BE2C (cell line): ENCODE measurements at regions not wholly inside any gene's neighbourhood (a gene's known extent, or its start where the extent isn't known, plus 50 kb on each side); places are given as distances from the start of the nearest gene placed in this dataset.

ENCODE experiments used
- DNase-seq: peaks from one replicate; pipeline ENCODE4 v3.0.0-alpha.2; 2020
- H3K27me3 ChIP-seq: fragments of 250-450 bp; sonication (Bioruptor Pico); 2 replicates; pipeline ENCODE4 v1.5.1; 2020; ENCODE audit warnings: mild to moderate bottlenecking
- H3K36me3 ChIP-seq: fragments of 250-450 bp; sonication (Bioruptor Pico); 2 replicates; pipeline ENCODE4 v1.5.1; 2020; ENCODE audit warnings: mild to moderate bottlenecking
- H3K4me1 ChIP-seq: fragments of 250-450 bp; sonication (Bioruptor Pico); 2 replicates; pipeline ENCODE4 v1.5.1; 2020
- H3K4me3 ChIP-seq: 2 replicates; pipeline ENCODE4 v1.5.1; 2011; ENCODE audit warnings: low read depth, low read length
- H3K9me3 ChIP-seq: fragments of 250-450 bp; sonication (Bioruptor Pico); 2 replicates; pipeline ENCODE4 v1.5.1; 2020
- TF ChIP-seq, protein P1 (sequence below): IDR thresholded peaks from 2 replicates; pipeline ENCODE4 v1.5.1; 2012; ENCODE audit warnings: mild to moderate bottlenecking, low read depth, low read length

DNA sequence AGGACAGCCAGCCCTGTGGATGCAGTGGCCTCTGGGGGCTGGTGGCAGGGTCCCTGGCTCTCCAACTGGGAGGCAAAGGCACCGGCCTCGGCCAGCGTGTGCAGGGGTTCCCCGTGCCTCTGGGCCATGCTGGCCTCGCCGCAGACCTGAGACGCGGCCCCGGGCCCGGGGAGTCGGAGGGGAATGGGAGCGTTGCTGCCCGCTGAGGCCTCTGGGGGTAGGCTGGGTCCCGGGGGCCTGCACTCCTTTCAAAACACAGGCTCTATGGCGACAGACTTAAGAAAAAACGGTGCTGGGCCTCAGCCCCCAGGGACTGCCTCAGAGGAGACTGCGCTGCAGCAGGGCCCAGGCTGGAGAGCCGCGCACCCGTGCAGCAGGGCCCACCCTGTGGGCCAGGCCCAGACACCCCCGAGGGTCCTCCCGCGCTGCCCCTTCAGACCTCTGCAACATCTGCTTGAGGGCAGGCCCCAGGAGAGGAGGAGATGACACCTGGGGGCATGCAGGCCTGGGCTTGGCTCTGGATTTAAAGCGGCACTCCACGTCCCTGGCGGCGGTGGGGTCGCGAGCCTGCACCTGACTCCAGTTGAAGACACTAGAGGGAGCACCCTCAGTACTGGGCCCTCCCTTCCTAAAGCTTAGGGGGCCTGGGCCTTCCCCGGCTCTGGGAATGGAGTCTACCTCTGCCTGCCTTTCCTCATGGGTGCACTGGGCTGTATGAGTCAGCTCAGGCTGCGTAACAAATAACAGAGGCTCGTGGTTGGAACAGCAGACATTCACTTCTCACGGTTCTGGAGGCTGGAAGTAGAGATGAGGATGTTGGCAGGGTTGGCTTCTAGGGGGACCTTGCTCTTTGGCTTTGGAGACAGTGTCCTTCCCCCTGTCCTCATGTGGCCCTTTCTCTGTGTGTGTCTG lies 117.4 kb upstream of the RPS6KA2 start:
- Histone ChIP-seq H3K9me3 (no peaks in the 10 kb centered on the region), H3K4me3 (no peak overlapping the region), H3K36me3 (no peaks in the 10 kb centered on the region), H3K4me1 (peaks cover 11% of the 10 kb centered on the region), H3K27me3 (no peaks in the 10 kb centered on the region)
- no peak for DNase-seq
- TF ChIP-seq, protein P1, sequence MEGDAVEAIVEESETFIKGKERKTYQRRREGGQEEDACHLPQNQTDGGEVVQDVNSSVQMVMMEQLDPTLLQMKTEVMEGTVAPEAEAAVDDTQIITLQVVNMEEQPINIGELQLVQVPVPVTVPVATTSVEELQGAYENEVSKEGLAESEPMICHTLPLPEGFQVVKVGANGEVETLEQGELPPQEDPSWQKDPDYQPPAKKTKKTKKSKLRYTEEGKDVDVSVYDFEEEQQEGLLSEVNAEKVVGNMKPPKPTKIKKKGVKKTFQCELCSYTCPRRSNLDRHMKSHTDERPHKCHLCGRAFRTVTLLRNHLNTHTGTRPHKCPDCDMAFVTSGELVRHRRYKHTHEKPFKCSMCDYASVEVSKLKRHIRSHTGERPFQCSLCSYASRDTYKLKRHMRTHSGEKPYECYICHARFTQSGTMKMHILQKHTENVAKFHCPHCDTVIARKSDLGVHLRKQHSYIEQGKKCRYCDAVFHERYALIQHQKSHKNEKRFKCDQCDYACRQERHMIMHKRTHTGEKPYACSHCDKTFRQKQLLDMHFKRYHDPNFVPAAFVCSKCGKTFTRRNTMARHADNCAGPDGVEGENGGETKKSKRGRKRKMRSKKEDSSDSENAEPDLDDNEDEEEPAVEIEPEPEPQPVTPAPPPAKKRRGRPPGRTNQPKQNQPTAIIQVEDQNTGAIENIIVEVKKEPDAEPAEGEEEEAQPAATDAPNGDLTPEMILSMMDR = no peak

DNA sequence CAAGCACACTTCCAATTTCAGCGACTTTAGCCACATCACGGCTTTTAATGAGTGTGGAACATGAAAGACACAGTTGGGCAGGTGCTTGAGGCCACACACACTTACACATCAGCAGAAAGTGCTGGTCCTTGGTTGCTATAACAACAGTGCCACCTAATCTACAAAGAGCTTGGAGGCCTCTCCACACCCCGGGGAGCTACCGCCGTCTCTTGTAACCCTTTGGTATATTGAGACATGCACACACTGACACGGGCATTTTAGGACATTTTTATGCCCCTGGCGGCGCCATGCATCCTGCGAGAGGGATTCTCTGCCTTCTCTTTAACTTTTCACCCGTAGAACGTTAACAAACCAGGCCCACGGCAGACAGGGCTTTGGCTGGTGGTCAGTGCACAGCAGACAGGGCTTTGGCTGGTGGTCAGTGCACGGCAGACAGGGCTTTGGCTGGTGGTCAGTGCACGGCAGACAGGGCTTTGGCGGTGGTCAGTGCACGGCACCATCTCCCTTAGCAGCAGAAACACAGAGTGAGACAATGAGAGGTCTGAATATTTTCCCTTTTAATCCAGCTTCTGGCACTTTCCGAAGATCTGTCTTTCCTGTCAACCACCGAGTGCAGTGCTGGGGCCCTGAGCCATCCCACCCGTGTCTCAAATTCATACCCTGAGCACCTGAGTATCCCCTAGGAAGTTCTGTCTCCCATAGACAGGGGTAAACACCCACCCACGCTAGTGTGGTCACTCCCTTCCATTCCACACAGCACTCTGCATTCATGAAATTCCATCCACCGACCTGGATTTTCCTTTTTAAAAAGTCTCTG lies 116.6 kb upstream of the RPS6KA2 start:
- Histone ChIP-seq H3K9me3 (no peaks in the 10 kb centered on the region), H3K36me3 (no peaks in the 10 kb centered on the region), H3K4me1 (peaks cover 11% of the 10 kb centered on the region), H3K4me3 (no peak overlapping the region), H3K27me3 (no peaks in the 10 kb centered on the region)
- no peak for DNase-seq
- TF ChIP-seq, protein P1 = no peak

DNA sequence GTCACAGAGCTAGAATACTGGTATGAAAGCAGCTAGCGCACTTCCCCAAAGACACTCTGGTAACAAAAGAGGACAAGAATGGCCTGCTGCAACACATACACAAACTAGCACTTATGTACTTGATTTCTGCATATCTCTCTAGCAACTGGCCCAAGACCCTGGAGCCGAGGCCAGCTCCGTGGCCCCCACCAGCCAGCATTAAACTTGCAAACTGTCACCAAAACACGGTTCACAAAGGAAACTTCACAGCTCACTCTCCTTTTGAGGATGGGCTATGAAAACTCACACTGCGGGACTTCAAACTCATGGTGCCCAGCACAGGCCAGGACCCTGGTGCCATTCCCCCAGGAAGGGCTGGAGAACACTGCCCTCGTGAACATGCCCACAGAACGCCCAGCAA lies 115.9 kb upstream of the RPS6KA2 start:
- H3K4me1 ChIP-seq = peaks cover 9% of the 10 kb centered on the region
- no peaks in the 10 kb centered on the region for H3K9me3 ChIP-seq
- no peak overlapping the region for H3K4me3 ChIP-seq
- TF ChIP-seq, protein P1 = no peak
- no peak for DNase-seq
- no peaks in the 10 kb centered on the region for H3K27me3 ChIP-seq
- no peaks in the 10 kb centered on the region for H3K36me3 ChIP-seq

GRCh38 chr6:166739976-166740318 lies 112.9 kb upstream of the RPS6KA2 start:
- Histone ChIP-seq H3K27me3 (no peaks in the 10 kb centered on the region), H3K9me3 (no peaks in the 10 kb centered on the region), H3K36me3 (no peaks in the 10 kb centered on the region), H3K4me1 (peaks cover 10% of the 10 kb centered on the region), H3K4me3 (no peak overlapping the region)
- DNase-seq = no peak
- TF ChIP-seq, protein P1 = no peak

DNA sequence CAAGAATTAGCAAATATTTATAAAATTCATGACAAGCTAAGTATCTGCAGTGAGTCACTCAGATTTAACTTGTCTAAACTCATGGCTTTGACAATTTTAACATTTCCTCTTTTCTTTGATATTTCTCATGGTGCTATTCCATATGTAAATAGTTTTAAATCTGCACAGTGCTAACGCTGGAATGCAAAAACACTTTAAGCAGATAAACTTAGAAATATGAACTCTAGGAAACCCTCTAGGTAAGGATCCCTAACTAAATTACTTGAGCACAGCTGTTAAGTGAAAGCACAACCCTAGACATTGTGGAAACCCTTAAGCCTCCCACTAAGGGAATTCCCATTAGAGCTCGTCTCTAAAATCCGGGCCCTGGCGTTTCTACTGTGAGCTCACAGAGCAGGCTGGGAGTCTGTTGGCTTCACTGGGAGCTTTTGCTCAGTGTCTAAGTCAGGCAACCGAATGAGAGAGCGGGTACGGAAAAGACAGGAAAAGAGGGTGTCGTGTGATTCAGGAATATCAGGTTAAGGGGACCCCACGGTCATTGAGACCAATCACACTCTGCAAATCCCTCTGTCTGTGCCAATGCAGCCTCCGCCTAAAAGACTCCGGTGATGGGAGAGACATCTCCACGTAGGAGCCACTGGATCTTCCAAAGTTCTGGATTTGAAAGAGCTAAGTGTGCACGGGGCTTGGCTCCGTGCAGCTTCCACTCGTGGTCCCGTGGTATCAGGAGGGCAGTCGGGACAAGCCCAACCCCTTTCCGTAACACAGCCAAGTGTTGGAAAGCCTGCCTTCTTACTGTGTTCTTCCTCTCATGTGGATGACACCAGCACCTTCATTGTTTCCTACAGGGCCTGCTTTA lies 112.3 kb upstream of the RPS6KA2 start:
- no peaks in the 10 kb centered on the region for H3K36me3 ChIP-seq
- H3K4me3 ChIP-seq = no peak overlapping the region
- no peaks in the 10 kb centered on the region for H3K27me3 ChIP-seq
- TF ChIP-seq, protein P1 = no peak
- no peak for DNase-seq
- no peaks in the 10 kb centered on the region for H3K9me3 ChIP-seq
- peaks cover 10% of the 10 kb centered on the region for H3K4me1 ChIP-seq
